Loucy (cell line): ENCODE measurements at regions not wholly inside any gene's neighbourhood (a gene's known extent, or its start where the extent isn't known, plus 50 kb on each side); places are given as distances from the start of the nearest gene placed in this dataset.

Experiments used
- H2AFZ ChIP-seq: fragments of 200-600 bp; sonication (generic); 2 replicates; pipeline ENCODE4 v1.6.0; 2016; ENCODE audit warnings: antibody characterized with exemption, mild to moderate bottlenecking, low read length, moderate library complexity
- H3F3A ChIP-seq: fragments of 200-600 bp; 2 replicates; pipeline ENCODE4 v1.6.0; 2016; ENCODE audit warnings: antibody characterized with exemption, low read depth, mild to moderate bottlenecking
- H3K27me3 ChIP-seq: fragments of 200-600 bp; sonication (generic); 2 replicates; pipeline ENCODE4 v1.6.1; 2014; ENCODE audit warnings: low read length, mild to moderate bottlenecking; ENCODE audit not compliant: insufficient read depth, poor library complexity, severe bottlenecking
- H3K36me3 ChIP-seq: fragments of 200-600 bp; sonication (generic); 2 replicates; pipeline ENCODE4 v1.6.1; 2016; ENCODE audit warnings: low read length; ENCODE audit not compliant: insufficient read depth
- H3K4me1 ChIP-seq: fragments of 200-600 bp; sonication (generic); 2 replicates; pipeline ENCODE4 v1.5.1; 2014; ENCODE audit warnings: low read length, mild to moderate bottlenecking; ENCODE audit not compliant: insufficient read depth, poor library complexity, severe bottlenecking
- H3K4me2 ChIP-seq: fragments of 200-600 bp; sonication (generic); 2 replicates; pipeline ENCODE4 v1.6.0; 2014; ENCODE audit warnings: antibody characterized with exemption, low read length, low read depth, mild to moderate bottlenecking; ENCODE audit not compliant: poor library complexity, severe bottlenecking
- H3K4me3 ChIP-seq: fragments of 200-600 bp; sonication (generic); 2 replicates; pipeline ENCODE4 v1.5.1; 2014; ENCODE audit warnings: low read length, mild to moderate bottlenecking, mixed read lengths; ENCODE audit not compliant: poor library complexity, severe bottlenecking
- H3K79me2 ChIP-seq: fragments of 200-600 bp; sonication (generic); 2 replicates; pipeline ENCODE4 v1.6.1; 2014; ENCODE audit warnings: low read length; ENCODE audit not compliant: insufficient read depth
- H3K9ac ChIP-seq: fragments of 200-600 bp; sonication (generic); 2 replicates; pipeline ENCODE4 v1.6.0; 2014; ENCODE audit warnings: mild to moderate bottlenecking, low read depth, low read length, moderate library complexity; ENCODE audit not compliant: poor library complexity, severe bottlenecking
- H3K9me2 ChIP-seq: fragments of 200-600 bp; sonication (generic); replicated peaks from 2 replicates; pipeline ENCODE4 v1.6.1; 2016; ENCODE audit warnings: low read depth, low read length, mixed read lengths
- H3K9me3 ChIP-seq: fragments of 200-600 bp; sonication (generic); 2 replicates; pipeline ENCODE4 v1.6.1; 2014; ENCODE audit warnings: mild to moderate bottlenecking, antibody characterized with exemption, low read length, low read depth; ENCODE audit not compliant: insufficient read depth
- H4K20me1 ChIP-seq: fragments of 200-600 bp; sonication (generic); 2 replicates; pipeline ENCODE4 v1.6.0; 2014; ENCODE audit warnings: antibody characterized with exemption, low read length, mild to moderate bottlenecking; ENCODE audit not compliant: insufficient read depth, poor library complexity, severe bottlenecking
- CTCF ChIP-seq: fragments of 200-600 bp; sonication (generic); conservative IDR thresholded peaks from 2 replicates; pipeline ENCODE4 v1.5.1; 2014; ENCODE audit warnings: mild to moderate bottlenecking, antibody characterized with exemption, low read length
- EZH2phosphoT487 ChIP-seq: fragments of 200-600 bp; IDR thresholded peaks from 2 replicates; pipeline ENCODE4 v1.6.1; 2018; ENCODE audit warnings: antibody characterized with exemption, mild to moderate bottlenecking, moderate library complexity, borderline replicate concordance

GRCh38 chr14:105664691-105665090 is 138.3 kb downstream of the TMEM121 start:
- Histone ChIP-seq H3K4me1 (no peaks in the 10 kb centered on the region), H3K79me2 (no peaks in the 10 kb centered on the region), H3K9me2 (no peaks in the 10 kb centered on the region), H3F3A (no peaks in the 10 kb centered on the region), H3K36me3 (no peaks in the 10 kb centered on the region), H4K20me1 (no peaks in the 10 kb centered on the region), H3K4me2 (no peak overlapping the region), H3K9ac (no peak overlapping the region), H2AFZ (no peak overlapping the region), H3K4me3 (no peak overlapping the region), H3K9me3 (no peaks in the 10 kb centered on the region; the same call in 1 of the 2 replicates), H3K27me3 (no peaks in the 10 kb centered on the region)
- TF ChIP-seq CTCF = no peak
- no peak for TF ChIP-seq EZH2phosphoT487

GRCh38 chr14:105665247-105665950 is 139.0 kb downstream of the TMEM121 start:
- Histone ChIP-seq H3K4me2 (no peak overlapping the region), H3K4me3 (no peak overlapping the region), H3K9ac (no peak overlapping the region), H3F3A (no peaks in the 10 kb centered on the region), H2AFZ (no peak overlapping the region), H4K20me1 (no peaks in the 10 kb centered on the region), H3K36me3 (no peaks in the 10 kb centered on the region), H3K79me2 (no peaks in the 10 kb centered on the region), H3K27me3 (no peaks in the 10 kb centered on the region), H3K9me2 (no peaks in the 10 kb centered on the region), H3K9me3 (no peaks in the 10 kb centered on the region; the same call in 1 of the 2 replicates), H3K4me1 (no peaks in the 10 kb centered on the region)
- no peak for TF ChIP-seq CTCF
- TF ChIP-seq EZH2phosphoT487 = no peak

GRCh38 chr14:105665951-105666277 is 139.5 kb downstream of the TMEM121 start:
- no peaks in the 10 kb centered on the region for H3K27me3 ChIP-seq
- no peaks in the 10 kb centered on the region for H3K79me2 ChIP-seq
- H3K4me1 ChIP-seq = no peaks in the 10 kb centered on the region
- no peak overlapping the region for H3K4me2 ChIP-seq
- H4K20me1 ChIP-seq = no peaks in the 10 kb centered on the region
- no peaks in the 10 kb centered on the region for H3K36me3 ChIP-seq
- H2AFZ ChIP-seq = no peak overlapping the region
- no peak for TF ChIP-seq EZH2phosphoT487
- TF ChIP-seq CTCF = no peak
- no peak overlapping the region for H3K9ac ChIP-seq
- H3K9me2 ChIP-seq = no peaks in the 10 kb centered on the region
- no peaks in the 10 kb centered on the region for H3K9me3 ChIP-seq
- H3K4me3 ChIP-seq = no peak overlapping the region
- H3F3A ChIP-seq = no peaks in the 10 kb centered on the region
